ENCODE measurements at regions not wholly inside any gene's neighbourhood (a gene's known extent, or its start where the extent isn't known, plus 50 kb on each side); places are given as distances from the start of the nearest gene placed in this dataset.

- H3K79me2 ChIP-seq (ENCODE audit: insufficient read depth, low read length), result no peaks in the 10 kb centered on the region
- H3F3A ChIP-seq (ENCODE audit: low read depth), result no peaks in the 10 kb centered on the region
- no peaks in the 10 kb centered on the region for H3K36me3 ChIP-seq (ENCODE audit: insufficient read depth, low read length)
- no peak overlapping the region for H3K4me2 ChIP-seq (ENCODE audit: low read depth, low read length, poor library complexity, severe bottlenecking)
- no peaks in the 10 kb centered on the region for H3K9me3 ChIP-seq (ENCODE audit: insufficient read depth, low read depth, low read length)
- H3K9me2 ChIP-seq (replicated peaks; ENCODE audit: low read depth, low read length), result no peaks in the 10 kb centered on the region
- peaks cover 19% of the 10 kb centered on the region for H3K4me1 ChIP-seq (ENCODE audit: insufficient read depth, low read length, poor library complexity, severe bottlenecking)
- H3K4me3 ChIP-seq (ENCODE audit: low read length, poor library complexity, severe bottlenecking), result no peak overlapping the region
- no peak overlapping the region for H2AFZ ChIP-seq (ENCODE audit: low read length)
- H3K9ac ChIP-seq (ENCODE audit: low read depth, low read length, poor library complexity, severe bottlenecking), result no peak overlapping the region
- no peaks in the 10 kb centered on the region for H3K27me3 ChIP-seq (ENCODE audit: insufficient read depth, low read length, poor library complexity, severe bottlenecking)
- H4K20me1 ChIP-seq (ENCODE audit: insufficient read depth, low read length, poor library complexity, severe bottlenecking), result no peaks in the 10 kb centered on the region
- no peak for TF ChIP-seq EZH2phosphoT487 (IDR thresholded peaks at IDR 0.05; ENCODE audit: borderline replicate concordance)
- TF ChIP-seq, protein P1, sequence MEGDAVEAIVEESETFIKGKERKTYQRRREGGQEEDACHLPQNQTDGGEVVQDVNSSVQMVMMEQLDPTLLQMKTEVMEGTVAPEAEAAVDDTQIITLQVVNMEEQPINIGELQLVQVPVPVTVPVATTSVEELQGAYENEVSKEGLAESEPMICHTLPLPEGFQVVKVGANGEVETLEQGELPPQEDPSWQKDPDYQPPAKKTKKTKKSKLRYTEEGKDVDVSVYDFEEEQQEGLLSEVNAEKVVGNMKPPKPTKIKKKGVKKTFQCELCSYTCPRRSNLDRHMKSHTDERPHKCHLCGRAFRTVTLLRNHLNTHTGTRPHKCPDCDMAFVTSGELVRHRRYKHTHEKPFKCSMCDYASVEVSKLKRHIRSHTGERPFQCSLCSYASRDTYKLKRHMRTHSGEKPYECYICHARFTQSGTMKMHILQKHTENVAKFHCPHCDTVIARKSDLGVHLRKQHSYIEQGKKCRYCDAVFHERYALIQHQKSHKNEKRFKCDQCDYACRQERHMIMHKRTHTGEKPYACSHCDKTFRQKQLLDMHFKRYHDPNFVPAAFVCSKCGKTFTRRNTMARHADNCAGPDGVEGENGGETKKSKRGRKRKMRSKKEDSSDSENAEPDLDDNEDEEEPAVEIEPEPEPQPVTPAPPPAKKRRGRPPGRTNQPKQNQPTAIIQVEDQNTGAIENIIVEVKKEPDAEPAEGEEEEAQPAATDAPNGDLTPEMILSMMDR (conservative IDR thresholded peaks at IDR 0.05; ENCODE audit: low read length), result no peak
Measured at GRCh38 chr2:8271461-8271860, 410.4 kb upstream of the ID2 start.

GRCh38 chr2:8276026-8276425 is 405.8 kb upstream of the ID2 start:
- H3K4me3 ChIP-seq (ENCODE audit: low read length, poor library complexity, severe bottlenecking), result no peak overlapping the region
- H3K27me3 ChIP-seq (ENCODE audit: insufficient read depth, low read length, poor library complexity, severe bottlenecking), result no peaks in the 10 kb centered on the region
- no peaks in the 10 kb centered on the region for H3K9me2 ChIP-seq (replicated peaks; ENCODE audit: low read depth, low read length)
- no peaks in the 10 kb centered on the region for H4K20me1 ChIP-seq (ENCODE audit: insufficient read depth, low read length, poor library complexity, severe bottlenecking)
- H3F3A ChIP-seq (ENCODE audit: low read depth), result no peaks in the 10 kb centered on the region
- H3K9me3 ChIP-seq (ENCODE audit: insufficient read depth, low read depth, low read length), result no peaks in the 10 kb centered on the region
- H2AFZ ChIP-seq (ENCODE audit: low read length), result no peak overlapping the region
- H3K36me3 ChIP-seq (ENCODE audit: insufficient read depth, low read length), result no peaks in the 10 kb centered on the region
- no peak for TF ChIP-seq EZH2phosphoT487 (IDR thresholded peaks at IDR 0.05; ENCODE audit: borderline replicate concordance)
- TF ChIP-seq, protein P1 (conservative IDR thresholded peaks at IDR 0.05; ENCODE audit: low read length), result no peak
- H3K4me1 ChIP-seq (ENCODE audit: insufficient read depth, low read length, poor library complexity, severe bottlenecking), result peaks cover 12% of the 10 kb centered on the region
- no peak overlapping the region for H3K9ac ChIP-seq (ENCODE audit: low read depth, low read length, poor library complexity, severe bottlenecking)
- no peaks in the 10 kb centered on the region for H3K79me2 ChIP-seq (ENCODE audit: insufficient read depth, low read length)
- H3K4me2 ChIP-seq (ENCODE audit: low read depth, low read length, poor library complexity, severe bottlenecking), result no peak overlapping the region

DNA sequence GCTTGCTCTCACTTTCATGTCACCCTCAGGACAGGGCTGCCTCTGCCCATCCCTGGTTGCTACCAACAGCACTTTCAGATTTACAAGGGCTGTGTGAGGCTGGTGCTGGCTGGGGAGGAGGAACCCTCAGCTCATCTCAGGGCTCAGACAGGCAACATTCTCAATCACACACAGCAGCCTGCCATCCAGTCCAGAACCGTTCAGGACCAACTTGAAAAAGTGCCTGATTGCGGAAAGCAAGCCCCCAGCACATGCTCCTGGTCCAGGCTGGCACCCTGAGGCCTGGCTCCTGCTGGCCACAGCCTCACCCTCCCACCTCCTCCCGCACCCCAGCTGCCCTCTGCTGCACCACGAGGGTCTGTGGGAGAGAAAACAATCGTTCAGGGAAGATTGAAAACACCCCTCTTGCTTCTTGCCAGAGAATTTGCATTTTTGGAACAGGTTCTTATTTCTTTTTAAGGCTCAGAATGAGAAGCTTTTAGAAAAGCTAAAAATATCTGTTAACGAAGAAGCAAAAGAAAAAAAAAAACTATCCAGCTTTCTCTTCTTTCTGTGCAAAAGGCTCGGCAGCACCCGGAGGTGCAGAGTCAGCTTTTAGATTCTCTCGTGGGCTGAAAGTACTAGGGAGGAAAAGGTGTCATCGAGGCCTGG is 403.8 kb upstream of the ID2 start:
- no peak overlapping the region for H2AFZ ChIP-seq (ENCODE audit: low read length)
- no peaks in the 10 kb centered on the region for H4K20me1 ChIP-seq (ENCODE audit: insufficient read depth, low read length, poor library complexity, severe bottlenecking)
- H3K27me3 ChIP-seq (ENCODE audit: insufficient read depth, low read length, poor library complexity, severe bottlenecking), result no peaks in the 10 kb centered on the region
- no peak overlapping the region for H3K9ac ChIP-seq (ENCODE audit: low read depth, low read length, poor library complexity, severe bottlenecking)
- H3K36me3 ChIP-seq (ENCODE audit: insufficient read depth, low read length), result no peaks in the 10 kb centered on the region
- TF ChIP-seq, protein P1 (conservative IDR thresholded peaks at IDR 0.05; ENCODE audit: low read length), result no peak
- TF ChIP-seq EZH2phosphoT487 (IDR thresholded peaks at IDR 0.05; ENCODE audit: borderline replicate concordance), result no peak
- H3F3A ChIP-seq (ENCODE audit: low read depth), result peaks cover 4% of the 10 kb centered on the region; the same call in 1 of the 2 replicates
- no peak overlapping the region for H3K4me2 ChIP-seq (ENCODE audit: low read depth, low read length, poor library complexity, severe bottlenecking)
- H3K9me2 ChIP-seq (replicated peaks; ENCODE audit: low read depth, low read length), result no peaks in the 10 kb centered on the region
- H3K4me3 ChIP-seq (ENCODE audit: low read length, poor library complexity, severe bottlenecking), result no peak overlapping the region
- H3K9me3 ChIP-seq (ENCODE audit: insufficient read depth, low read depth, low read length), result no peaks in the 10 kb centered on the region
- no peaks in the 10 kb centered on the region for H3K79me2 ChIP-seq (ENCODE audit: insufficient read depth, low read length)
- H3K4me1 ChIP-seq (ENCODE audit: insufficient read depth, low read length, poor library complexity, severe bottlenecking), result peaks cover 32% of the 10 kb centered on the region

Data from Loucy (cell line).